IMR-90 (cell line): ENCODE measurements at regions not wholly inside any gene's neighbourhood (a gene's known extent, or its start where the extent isn't known, plus 50 kb on each side); places are given as distances from the start of the nearest gene placed in this dataset.

ENCODE experiments used
- ATAC-seq: fragments of 200-7000 bp; cut with Tn5 transposase; 2 replicates; pipeline ENCODE4 v1.9.1; 2020; ENCODE audit warnings: low read depth, mild to moderate bottlenecking, moderate library complexity
- BruUV-seq: library from RNA; stranded (reverse); fragments of 400-500 nt; replicated peaks from 2 replicates; lab custom pipeline; 2021; lab: Mats Ljungman, UMichigan
- CTCF ChIA-PET: fragments of 300-600 bp; formaldehyde crosslinking; extraction: SDS; loops from one replicate; lab custom pipeline; 2021; ENCODE audit warnings: antibody characterized with exemption; lab: Yijun Ruan, JAX
- POLR2A ChIA-PET: fragments of 300-600 bp; sonication (Branson Sonifier 250); formaldehyde crosslinking; loops from one replicate; lab custom pipeline; 2022; ENCODE audit warnings: antibody characterized with exemption; ENCODE audit not compliant: unreplicated experiment; lab: Charles Lee
- DNase-seq: peaks from one replicate; pipeline ENCODE4 v3.0.0; 2013
- H2AFZ ChIP-seq: replicated peaks from 2 replicates; pipeline ENCODE3; 2013; ENCODE audit warnings: low read length, mild to moderate bottlenecking; ENCODE audit not compliant: poor library complexity
- H2AK5ac ChIP-seq: 2 replicates; pipeline ENCODE4 v1.6.1; 2013; ENCODE audit warnings: low read depth, low read length, inconsistent platforms
- H2AK9ac ChIP-seq: replicated peaks from 2 replicates; pipeline ENCODE3; 2013; ENCODE audit warnings: mild to moderate bottlenecking, low read depth, low read length, moderate library complexity; ENCODE audit not compliant: poor library complexity
- H2BK120ac ChIP-seq: 2 replicates; pipeline ENCODE4 v1.6.1; 2013; ENCODE audit warnings: low read depth, low read length, inconsistent platforms
- H2BK15ac ChIP-seq: 3 replicates; pipeline ENCODE4 v1.6.1; 2013; ENCODE audit warnings: low read depth, low read length, inconsistent platforms
- H2BK20ac ChIP-seq: 2 replicates; pipeline ENCODE4 v1.6.1; 2013; ENCODE audit warnings: low read depth, mild to moderate bottlenecking, inconsistent platforms, low read length, moderate library complexity
- H2BK5ac ChIP-seq: 2 replicates; pipeline ENCODE4 v1.6.1; 2013; ENCODE audit warnings: mild to moderate bottlenecking, low read depth, low read length, inconsistent platforms; ENCODE audit not compliant: poor library complexity, severe bottlenecking
- H3K14ac ChIP-seq: replicated peaks from 2 replicates; pipeline ENCODE4 v1.6.1; 2013; ENCODE audit warnings: low read depth, low read length, inconsistent platforms
- H3K18ac ChIP-seq: 2 replicates; pipeline ENCODE4 v1.6.1; 2013; ENCODE audit warnings: low read depth, low read length, control low read depth
- H3K23ac ChIP-seq: 2 replicates; pipeline ENCODE4 v1.6.1; 2013; ENCODE audit warnings: low read depth, low read length, inconsistent platforms
- H3K27ac ChIP-seq: 2 replicates; pipeline ENCODE4 v1.5.1; 2013; ENCODE audit warnings: mild to moderate bottlenecking, control low read depth, low read length; ENCODE audit not compliant: insufficient read depth
- H3K27me3 ChIP-seq: 2 replicates; pipeline ENCODE4 v1.6.1; 2013; ENCODE audit warnings: low read length; ENCODE audit not compliant: control insufficient read depth, insufficient read depth
- H3K36me3 ChIP-seq: 2 replicates; pipeline ENCODE4 v1.6.1; 2013; ENCODE audit warnings: low read length, mixed read lengths; ENCODE audit not compliant: control insufficient read depth, insufficient read depth
- H3K4ac ChIP-seq: 2 replicates; pipeline ENCODE4 v1.6.1; 2013; ENCODE audit warnings: low read depth, low read length, inconsistent platforms
- H3K4me1 ChIP-seq: 2 replicates; pipeline ENCODE4 v1.6.1; 2013; ENCODE audit warnings: low read length, mixed read lengths; ENCODE audit not compliant: control insufficient read depth, insufficient read depth
- H3K4me2 ChIP-seq: 2 replicates; pipeline ENCODE4 v1.6.1; 2013; ENCODE audit warnings: low read depth, mild to moderate bottlenecking, control low read depth, low read length, moderate library complexity
- H3K4me3 ChIP-seq: 2 replicates; pipeline ENCODE4 v1.5.1; 2013; ENCODE audit warnings: low read depth, mild to moderate bottlenecking, control low read depth, low read length, moderate library complexity; ENCODE audit not compliant: insufficient read depth
- H3K56ac ChIP-seq: 2 replicates; pipeline ENCODE4 v1.6.1; 2013; ENCODE audit warnings: low read length, inconsistent platforms; ENCODE audit not compliant: insufficient read depth; ENCODE audit errors: extremely low read depth
- H3K79me1 ChIP-seq, 2 experiments: 2 replicates each; pipeline ENCODE4 v1.6.1; 2013; ENCODE audit warnings: low read length in 2 of 2, inconsistent platforms in 1 of 2, low read depth in 1 of 2
- H3K9ac ChIP-seq: 2 replicates; pipeline ENCODE4 v1.6.1; 2013; ENCODE audit warnings: low read depth, low read length, control low read depth
- H3K9me1 ChIP-seq: 2 replicates; pipeline ENCODE4 v1.6.1; 2013; ENCODE audit warnings: low read length, inconsistent platforms; ENCODE audit not compliant: insufficient read depth
- H3K9me3 ChIP-seq: 2 replicates; pipeline ENCODE4 v1.6.1; 2013; ENCODE audit warnings: low read length; ENCODE audit not compliant: control insufficient read depth, insufficient read depth
- H4K20me1 ChIP-seq: 2 replicates; pipeline ENCODE4 v1.6.1; 2013; ENCODE audit warnings: low read length, inconsistent platforms; ENCODE audit not compliant: insufficient read depth
- H4K5ac ChIP-seq: 2 replicates; pipeline ENCODE4 v1.6.1; 2013; ENCODE audit warnings: mild to moderate bottlenecking, low read depth, low read length, control low read depth
- H4K8ac ChIP-seq, 2 experiments: 2 replicates each; pipeline ENCODE4 v1.6.1; 2013; ENCODE audit warnings: low read depth in 2 of 2, low read length in 2 of 2, control low read depth in 1 of 2, inconsistent platforms in 1 of 2
- H4K91ac ChIP-seq: 2 replicates; pipeline ENCODE4 v1.6.1; 2013; ENCODE audit warnings: low read depth, low read length, inconsistent platforms; ENCODE audit not compliant: insufficient read depth
- BHLHE40 ChIP-seq: fragments of 150-350 bp; IDR thresholded peaks from 2 replicates; pipeline ENCODE4 v1.6.1; 2016; ENCODE audit warnings: mild to moderate bottlenecking, low read depth, low read length
- CEBPB ChIP-seq: IDR thresholded peaks from 2 replicates; pipeline ENCODE4 v1.6.1; 2012; ENCODE audit warnings: low read depth, low read length, improper control_type of control experiment
- CHD1 ChIP-seq: IDR thresholded peaks from 2 replicates; pipeline ENCODE4 v1.6.1; 2012; ENCODE audit warnings: low read depth, low read length, improper control_type of control experiment
- FOS ChIP-seq: fragments of 150-350 bp; IDR thresholded peaks from 2 replicates; pipeline ENCODE4 v1.6.1; 2016; ENCODE audit warnings: low read depth, low read length
- MAFK ChIP-seq: IDR thresholded peaks from 2 replicates; pipeline ENCODE4 v1.6.1; 2012; ENCODE audit warnings: low read depth, low read length, improper control_type of control experiment
- MAZ ChIP-seq: IDR thresholded peaks from 2 replicates; pipeline ENCODE4 v1.6.1; 2012; ENCODE audit warnings: low read depth, mild to moderate bottlenecking, low read length, improper control_type of control experiment, moderate library complexity, borderline replicate concordance
- MXI1 ChIP-seq: IDR thresholded peaks from 2 replicates; pipeline ENCODE4 v1.6.1; 2012; ENCODE audit warnings: low read depth, mild to moderate bottlenecking, low read length, moderate library complexity, borderline replicate concordance
- NFE2L2 ChIP-seq: fragments of 150-350 bp; IDR thresholded peaks from 2 replicates; pipeline ENCODE4 v1.6.1; 2016; ENCODE audit warnings: low read depth, mild to moderate bottlenecking, low read length
- POLR2A ChIP-seq: IDR thresholded peaks from 2 replicates; pipeline ENCODE4 v1.6.1; 2012; ENCODE audit warnings: mild to moderate bottlenecking, low read depth, low read length
- RAD21 ChIP-seq: IDR thresholded peaks from 2 replicates; pipeline ENCODE4 v1.6.1; 2012; ENCODE audit warnings: low read length, improper control_type of control experiment
- RCOR1 ChIP-seq: IDR thresholded peaks from 2 replicates; pipeline ENCODE4 v1.6.1; 2012; ENCODE audit warnings: mild to moderate bottlenecking, low read length, improper control_type of control experiment; ENCODE audit not compliant: insufficient replicate concordance
- RFX5 ChIP-seq: IDR thresholded peaks from 2 replicates; pipeline ENCODE4 v1.8.0; 2012; ENCODE audit warnings: low read depth, mild to moderate bottlenecking, low read length, moderate library complexity
- WGBS, 2 experiments: methylation state at CpG; one replicate each; pipeline versions ENCODE4 v1.1.5 to v1.1.7; 2013; ENCODE audit warnings: missing lambda C conversion rate in 2 of 2; ENCODE audit not compliant: insufficient read length in 1 of 2; ENCODE audit errors: extremely low coverage in 2 of 2; 5-methylcytosine and 5-hydroxymethylcytosine counted together
- dilution Hi-C: fragments of 300-500 bp; cut with HindIII; formaldehyde crosslinking; loops from one replicate; pipeline ENCODE4 v1.14.3; 2018; ENCODE audit warnings: low sequenced_read_pairs; ENCODE audit not compliant: unreplicated experiment
- in situ Hi-C: fragments of 300-500 bp; cut with MboI; formaldehyde crosslinking; loops from 3 replicates; pipeline ENCODE4 v1.14.3; 2019; ENCODE audit warnings: low sequenced_read_pairs, inconsistent platforms, mixed read lengths
- intact Hi-C: fragments of 100-400 bp; cut with micrococcal nuclease; formaldehyde crosslinking; loops from 2 replicates; pipeline ENCODE4 v1.10.0; 2022
- TF ChIP-seq, protein P1 (sequence below): fragments of 150-350 bp; IDR thresholded peaks from 2 replicates; pipeline ENCODE4 v1.6.1; 2016; ENCODE audit warnings: low read depth, mild to moderate bottlenecking, low read length, moderate library complexity, borderline replicate concordance
- TF ChIP-seq, protein P2 (sequence below): conservative IDR thresholded peaks from 2 replicates; pipeline ENCODE4 v1.5.1; 2012; ENCODE audit warnings: mild to moderate bottlenecking, low read depth, low read length, improper control_type of control experiment
- TF ChIP-seq, protein P3 (sequence below): fragments of 150-350 bp; IDR thresholded peaks from 2 replicates; pipeline ENCODE4 v1.6.1; 2017; ENCODE audit warnings: mild to moderate bottlenecking, antibody characterized with exemption, low read length, low read depth

DNA sequence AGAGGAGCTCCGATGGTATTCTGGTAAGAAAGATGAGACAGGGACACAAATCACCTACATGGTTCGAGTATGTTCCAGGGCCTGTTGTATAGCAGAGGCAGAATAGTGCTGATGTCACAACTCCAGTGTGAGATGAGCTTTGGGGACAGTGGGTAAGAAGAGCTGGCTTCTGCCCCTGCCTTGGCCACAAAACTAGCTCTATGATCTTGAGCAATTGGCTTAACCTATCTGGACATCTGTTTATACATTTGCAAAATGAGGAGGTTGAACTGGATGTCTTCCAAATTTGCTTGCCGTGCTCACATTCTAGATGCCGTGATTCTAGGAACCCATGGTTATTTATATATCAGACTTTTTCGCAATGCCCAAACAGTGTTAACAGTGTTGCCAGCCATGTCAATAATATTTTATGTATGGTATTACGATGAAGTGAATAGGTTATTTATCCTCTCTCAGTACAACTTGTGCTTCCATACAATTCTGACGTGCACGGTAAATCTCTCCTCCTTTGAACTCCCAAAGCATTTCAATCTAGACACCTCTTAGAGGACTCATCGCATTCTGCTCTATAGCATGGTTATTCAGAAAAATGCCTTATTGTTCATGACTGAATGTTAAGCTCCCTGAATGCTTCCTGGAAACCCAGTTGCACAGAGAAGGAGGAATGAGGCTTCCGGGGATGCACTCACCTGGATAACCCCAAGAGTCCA, 316.0 kb downstream of the FOXO1 start:
- TF ChIP-seq MXI1 (no peak), MAZ (no peak), POLR2A (no peak), RCOR1 (no peak), MAFK (no peak), CHD1 (no peak), CEBPB (no peak), BHLHE40 (no peak), FOS (no peak), RFX5 (no peak), RAD21 (no peak), NFE2L2 (no peak)
- TF ChIP-seq, protein P1, sequence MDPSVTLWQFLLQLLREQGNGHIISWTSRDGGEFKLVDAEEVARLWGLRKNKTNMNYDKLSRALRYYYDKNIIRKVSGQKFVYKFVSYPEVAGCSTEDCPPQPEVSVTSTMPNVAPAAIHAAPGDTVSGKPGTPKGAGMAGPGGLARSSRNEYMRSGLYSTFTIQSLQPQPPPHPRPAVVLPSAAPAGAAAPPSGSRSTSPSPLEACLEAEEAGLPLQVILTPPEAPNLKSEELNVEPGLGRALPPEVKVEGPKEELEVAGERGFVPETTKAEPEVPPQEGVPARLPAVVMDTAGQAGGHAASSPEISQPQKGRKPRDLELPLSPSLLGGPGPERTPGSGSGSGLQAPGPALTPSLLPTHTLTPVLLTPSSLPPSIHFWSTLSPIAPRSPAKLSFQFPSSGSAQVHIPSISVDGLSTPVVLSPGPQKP = no peak
- TF ChIP-seq, protein P2, sequence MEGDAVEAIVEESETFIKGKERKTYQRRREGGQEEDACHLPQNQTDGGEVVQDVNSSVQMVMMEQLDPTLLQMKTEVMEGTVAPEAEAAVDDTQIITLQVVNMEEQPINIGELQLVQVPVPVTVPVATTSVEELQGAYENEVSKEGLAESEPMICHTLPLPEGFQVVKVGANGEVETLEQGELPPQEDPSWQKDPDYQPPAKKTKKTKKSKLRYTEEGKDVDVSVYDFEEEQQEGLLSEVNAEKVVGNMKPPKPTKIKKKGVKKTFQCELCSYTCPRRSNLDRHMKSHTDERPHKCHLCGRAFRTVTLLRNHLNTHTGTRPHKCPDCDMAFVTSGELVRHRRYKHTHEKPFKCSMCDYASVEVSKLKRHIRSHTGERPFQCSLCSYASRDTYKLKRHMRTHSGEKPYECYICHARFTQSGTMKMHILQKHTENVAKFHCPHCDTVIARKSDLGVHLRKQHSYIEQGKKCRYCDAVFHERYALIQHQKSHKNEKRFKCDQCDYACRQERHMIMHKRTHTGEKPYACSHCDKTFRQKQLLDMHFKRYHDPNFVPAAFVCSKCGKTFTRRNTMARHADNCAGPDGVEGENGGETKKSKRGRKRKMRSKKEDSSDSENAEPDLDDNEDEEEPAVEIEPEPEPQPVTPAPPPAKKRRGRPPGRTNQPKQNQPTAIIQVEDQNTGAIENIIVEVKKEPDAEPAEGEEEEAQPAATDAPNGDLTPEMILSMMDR = no peak
- TF ChIP-seq, protein P3, sequence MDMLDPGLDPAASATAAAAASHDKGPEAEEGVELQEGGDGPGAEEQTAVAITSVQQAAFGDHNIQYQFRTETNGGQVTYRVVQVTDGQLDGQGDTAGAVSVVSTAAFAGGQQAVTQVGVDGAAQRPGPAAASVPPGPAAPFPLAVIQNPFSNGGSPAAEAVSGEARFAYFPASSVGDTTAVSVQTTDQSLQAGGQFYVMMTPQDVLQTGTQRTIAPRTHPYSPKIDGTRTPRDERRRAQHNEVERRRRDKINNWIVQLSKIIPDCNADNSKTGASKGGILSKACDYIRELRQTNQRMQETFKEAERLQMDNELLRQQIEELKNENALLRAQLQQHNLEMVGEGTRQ = no peak

More for the DNA sequence above, 316.0 kb downstream of the FOXO1 start:
- Histone ChIP-seq H3K23ac (no peak overlapping the region), H4K5ac (no peak overlapping the region), H3K36me3 (no peaks in the 10 kb centered on the region), H3K4me1 (no peaks in the 10 kb centered on the region), H2AFZ (no peak overlapping the region), H3K14ac (no peak overlapping the region), H3K9ac (no peak overlapping the region), H2BK15ac (no peak overlapping the region), H3K9me1 (no peaks in the 10 kb centered on the region), H3K4ac (no peak overlapping the region), H3K79me1 (no peaks in the 10 kb centered on the region), H4K20me1 (no peaks in the 10 kb centered on the region), H2BK120ac (no peak overlapping the region), H3K18ac (no peak overlapping the region), H3K27me3 (no peaks in the 10 kb centered on the region; the same call in 1 of the 2 replicates), H3K56ac (no peak overlapping the region), H4K91ac (no peak overlapping the region), H3K4me2 (no peak overlapping the region), H3K9me3 (no peaks in the 10 kb centered on the region), H3K4me3 (no peak overlapping the region), H2AK9ac (no peak overlapping the region), H2BK5ac (no peak overlapping the region), H2BK20ac (no peak overlapping the region), H3K27ac (no peak overlapping the region), H2AK5ac (no peak overlapping the region), H4K8ac (no peak overlapping the region)
- DNase-seq (no peak), ATAC-seq (no peak)
- 80% methylated on average over 1 of the region's 10 CpGs; no CpG with 5 or more reads in 1 of the 2 experiments for WGBS, 2 experiments
- dilution Hi-C loops (no loop called here), in situ Hi-C loops (no loop called here), intact Hi-C loops (no loop called here)
- no TSS peak for BruUV-seq
- ChIA-PET CTCF (no interaction called here), POLR2A (no interaction called here)
